ENCODE measurements at regions not wholly inside any gene's neighbourhood (a gene's known extent, or its start where the extent isn't known, plus 50 kb on each side); places are given as distances from the start of the nearest gene placed in this dataset.

GRCh38 chr3:176937994-176938393, 259.3 kb downstream of the TBL1XR1 start (continued):
- TF ChIP-seq RREB1 (CRISPR knock-in tag; IDR thresholded peaks at IDR 0.05) (no peak), PURB (CRISPR knock-in tag; IDR thresholded peaks at IDR 0.05; ENCODE audit: low read depth) (no peak), ZNF354B (CRISPR knock-in tag; IDR thresholded peaks at IDR 0.05) (no peak), ZEB2 (IDR thresholded peaks at IDR 0.05) (no peak), BCOR (IDR thresholded peaks at IDR 0.05) (no peak), CBX3 (IDR thresholded peaks at IDR 0.05; ENCODE audit: borderline replicate concordance in 1 of 2, low read length in 2 of 2) (no peak)

- CTCF ChIA-PET (ENCODE audit: low intra/inter-chr PET ratio): no interaction called here
- Histone ChIP-seq H3K27me3 (ENCODE audit: control insufficient read depth in 2 of 2, insufficient read depth in 2 of 2, low read length in 2 of 2) (no peaks in the 10 kb centered on the region), H4K20me1 (replicated peaks; ENCODE audit: control insufficient read depth, insufficient read depth, low read length) (no peaks in the 10 kb centered on the region), H2AFZ (ENCODE audit: low read depth, low read length) (no peak overlapping the region), H3K4me1 (replicated peaks in 1 of 2; ENCODE audit: control insufficient read depth in 2 of 2, insufficient read depth in 2 of 2, low read length in 2 of 2) (peaks cover 0 to 6% of the 10 kb centered on the region in 2 experiments; a peak in 1 of 5 replicates), H3K36me3 (ENCODE audit: control insufficient read depth, insufficient read depth, low read length) (no peaks in the 10 kb centered on the region), H3K9me3 (replicated peaks; ENCODE audit: control insufficient read depth, insufficient read depth, low read depth, low read length) (no peaks in the 10 kb centered on the region), H3K9me1 (ENCODE audit: control insufficient read depth, insufficient read depth, low read length) (no peaks in the 10 kb centered on the region), H3K4me3 (no peak overlapping the region), H3K79me2 (ENCODE audit: control insufficient read depth, insufficient read depth, low read length) (no peaks in the 10 kb centered on the region), H3K9ac (ENCODE audit: insufficient read depth in 1 of 2, low read depth in 2 of 2, low read length in 2 of 2) (no peak overlapping the region), H3K4me2 (ENCODE audit: insufficient read depth, low read length) (no peak overlapping the region), H3K27ac (ENCODE audit: extremely low read depth, low read depth, low read length) (no peak overlapping the region)
- POLR2A ChIA-PET: no interaction called here
- ATAC-seq: no peak
- TF ChIP-seq ZNF174 (CRISPR knock-in tag; IDR thresholded peaks at IDR 0.05) (no peak), KLF16 (IDR thresholded peaks at IDR 0.05) (no peak), PHF20 (IDR thresholded peaks at IDR 0.05; ENCODE audit: partially characterized antibody) (no peak), GABPB1 (CRISPR knock-in tag; IDR thresholded peaks at IDR 0.05) (no peak), TEAD1 (CRISPR knock-in tag; IDR thresholded peaks at IDR 0.05) (no peak), FOS (IDR thresholded peaks at IDR 0.05; ENCODE audit: extremely low read depth, insufficient read length) (no peak)
- WGBS (ENCODE audit: insufficient coverage, low coverage, missing lambda C conversion rate): 7% methylated on average over 1 of the region's 1 CpG
- in situ Hi-C loops (cut with MboI): loop anchor here (10.0 kb wide), 1 partner anchor 413 kb away; no protein-coding TSS in a partner anchor
- BruUV-seq (replicated peaks): no TSS peak
- FAIRE-seq: no peak
- no peak for DNase-seq (ENCODE audit: extremely low read depth in 1 of 4, low spot score in 3 of 4)
- intact Hi-C loops (cut with micrococcal nuclease): loop anchor here (5.0 to 10.0 kb wide), 2 partner anchors 120 to 1447 kb away; no protein-coding TSS in a partner anchor
These were observed 259.7 kb downstream of the TBL1XR1 start for GRCh38 chr3:176937541-176937940.

All from K562 (cell line).